ENCODE measurements at regions not wholly inside any gene's neighbourhood (a gene's known extent, or its start where the extent isn't known, plus 50 kb on each side); places are given as distances from the start of the nearest gene placed in this dataset.
"Not testable (repeated sequence)": the region's sequence is repeated elsewhere in the genome, so short reads cannot be mapped to it uniquely, and the experiment has no call there.

DNA sequence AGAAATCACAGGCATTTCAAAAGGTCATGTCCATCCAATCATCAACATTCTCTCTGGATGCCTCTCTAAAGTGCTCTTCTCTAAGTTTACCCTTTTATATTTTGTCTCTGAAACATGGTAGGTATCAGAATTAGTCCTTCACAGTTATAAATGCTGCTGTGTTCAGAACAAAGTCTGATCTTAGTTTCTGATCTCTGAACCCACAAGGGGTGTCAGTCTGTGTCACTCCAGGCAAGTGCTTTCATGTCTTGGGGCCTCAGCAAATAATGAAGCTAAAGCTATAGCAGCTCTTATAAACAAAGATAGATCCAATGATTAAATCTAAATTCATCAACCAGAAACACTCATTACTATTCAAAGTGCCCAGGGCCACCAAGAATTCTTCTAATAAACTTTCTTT lies 281.7 kb downstream of the BCL2L11 start:
- H3K9me2 ChIP-seq; H3K27me3 ChIP-seq (ENCODE audit: insufficient read depth); H3K36me3 ChIP-seq (replicated peaks in 1 of 2; ENCODE audit: control insufficient read depth in 1 of 2, insufficient read depth in 2 of 2, low read length in 1 of 2); H3K4me2 ChIP-seq; H3K9me3 ChIP-seq; POLR2A ChIA-PET; DNase-seq; H3K4me1 ChIP-seq (ENCODE audit: control insufficient read depth in 1 of 2, insufficient read depth in 2 of 2, low read depth in 1 of 2, low read length in 1 of 2); H3K9ac ChIP-seq; H3F3A ChIP-seq (replicated peaks; ENCODE audit: insufficient read depth); H3K4me3 ChIP-seq (ENCODE audit: low read depth in 2 of 2, low read length in 1 of 2); CTCF ChIA-PET; H2AFZ ChIP-seq (ENCODE audit: low read depth); H3K27ac ChIP-seq (ENCODE audit: low read depth in 2 of 2, low read length in 1 of 2): not testable (repeated sequence)
- H3K79me2 ChIP-seq (ENCODE audit: insufficient read depth) = peaks cover 16% of the 10 kb centered on the region
- peaks cover 11% of the 10 kb centered on the region; the same call in 1 of the 2 replicates for H4K20me1 ChIP-seq (ENCODE audit: insufficient read depth)

DNA sequence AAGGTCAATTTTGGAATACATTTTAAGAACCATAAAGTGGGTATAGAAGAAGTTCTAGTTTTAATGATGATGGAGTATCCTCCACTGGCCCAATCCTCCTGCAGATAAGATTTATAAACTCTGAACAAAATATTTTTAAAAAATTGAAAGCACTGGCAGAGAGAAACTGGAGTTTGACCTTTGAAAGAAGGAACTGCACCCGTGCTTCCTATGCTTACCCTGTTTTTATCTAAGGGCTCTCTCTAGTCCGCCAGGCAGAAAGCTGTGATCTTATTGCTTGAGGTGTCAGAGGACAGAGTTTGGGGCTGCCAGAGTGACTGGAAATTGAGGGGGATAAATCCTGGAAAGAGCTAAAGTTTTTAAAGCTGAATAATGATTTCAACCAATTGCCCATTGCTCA lies 282.6 kb downstream of the BCL2L11 start:
- H3K36me3 ChIP-seq (replicated peaks in 1 of 2; ENCODE audit: control insufficient read depth in 1 of 2, insufficient read depth in 2 of 2, low read length in 1 of 2); H3K4me2 ChIP-seq; H3K27me3 ChIP-seq (ENCODE audit: insufficient read depth); CTCF ChIA-PET; H3K9ac ChIP-seq; H2AFZ ChIP-seq (ENCODE audit: low read depth); H3K4me1 ChIP-seq (ENCODE audit: control insufficient read depth in 1 of 2, insufficient read depth in 2 of 2, low read depth in 1 of 2, low read length in 1 of 2); H3K4me3 ChIP-seq (ENCODE audit: low read depth in 2 of 2, low read length in 1 of 2); H3F3A ChIP-seq (replicated peaks; ENCODE audit: insufficient read depth); H3K27ac ChIP-seq (ENCODE audit: low read depth in 2 of 2, low read length in 1 of 2); POLR2A ChIA-PET; DNase-seq; H3K9me2 ChIP-seq; H3K9me3 ChIP-seq: not testable (repeated sequence)
- H3K79me2 ChIP-seq (ENCODE audit: insufficient read depth) = peaks cover 15% of the 10 kb centered on the region
- peaks cover 11% of the 10 kb centered on the region; the same call in 1 of the 2 replicates for H4K20me1 ChIP-seq (ENCODE audit: insufficient read depth)
- 90% methylated on average over 2 of the region's 2 CpGs for WGBS (ENCODE audit: low lambda C conversion rate)

GRCh38 chr2:111406616-111407015 lies 285.9 kb downstream of the BCL2L11 start:
- DNase-seq = not testable (repeated sequence)

GRCh38 chr2:111407632-111408194 lies 287.0 kb downstream of the BCL2L11 start:
- not testable (repeated sequence) for H3K79me2 ChIP-seq (ENCODE audit: insufficient read depth); H3K4me1 ChIP-seq (ENCODE audit: control insufficient read depth in 1 of 2, insufficient read depth in 2 of 2, low read depth in 1 of 2, low read length in 1 of 2)

More at GRCh38 chr2:111406616-111407015, 285.9 kb downstream of the BCL2L11 start:
- CTCF ChIA-PET; H3K4me2 ChIP-seq; H3K27me3 ChIP-seq (ENCODE audit: insufficient read depth); H3K36me3 ChIP-seq (replicated peaks in 1 of 2; ENCODE audit: control insufficient read depth in 1 of 2, insufficient read depth in 2 of 2, low read length in 1 of 2); H4K20me1 ChIP-seq (ENCODE audit: insufficient read depth); H3F3A ChIP-seq (replicated peaks; ENCODE audit: insufficient read depth); H3K4me1 ChIP-seq (ENCODE audit: control insufficient read depth in 1 of 2, insufficient read depth in 2 of 2, low read depth in 1 of 2, low read length in 1 of 2); H3K9ac ChIP-seq; H2AFZ ChIP-seq (ENCODE audit: low read depth); POLR2A ChIA-PET; H3K9me2 ChIP-seq; H3K79me2 ChIP-seq (ENCODE audit: insufficient read depth); H3K27ac ChIP-seq (ENCODE audit: low read depth in 2 of 2, low read length in 1 of 2); H3K9me3 ChIP-seq; H3K4me3 ChIP-seq (ENCODE audit: low read depth in 2 of 2, low read length in 1 of 2): not testable (repeated sequence)
- no CpG with 5 or more reads among the region's 1 CpG for WGBS (ENCODE audit: low lambda C conversion rate)

GRCh38 chr2:111410868-111411406 lies 290.2 kb downstream of the BCL2L11 start:
- H3K36me3 ChIP-seq (replicated peaks in 1 of 2; ENCODE audit: control insufficient read depth in 1 of 2, insufficient read depth in 2 of 2, low read length in 1 of 2); H3K9me3 ChIP-seq; H3K27me3 ChIP-seq (ENCODE audit: insufficient read depth); H2AFZ ChIP-seq (ENCODE audit: low read depth); H3K4me3 ChIP-seq (ENCODE audit: low read depth in 2 of 2, low read length in 1 of 2); H3K4me1 ChIP-seq (ENCODE audit: control insufficient read depth in 1 of 2, insufficient read depth in 2 of 2, low read depth in 1 of 2, low read length in 1 of 2); H3K4me2 ChIP-seq; CTCF ChIA-PET; POLR2A ChIA-PET; H3K27ac ChIP-seq (ENCODE audit: low read depth in 2 of 2, low read length in 1 of 2); H3K9me2 ChIP-seq; H3F3A ChIP-seq (replicated peaks; ENCODE audit: insufficient read depth); H3K9ac ChIP-seq; DNase-seq: not testable (repeated sequence)
- Histone ChIP-seq H4K20me1 (ENCODE audit: insufficient read depth) (peaks cover 11% of the 10 kb centered on the region; the same call in 1 of the 2 replicates), H3K79me2 (ENCODE audit: insufficient read depth) (peaks cover 17% of the 10 kb centered on the region; the same call in 1 of the 2 replicates)
- 91% methylated on average over 5 of the region's 10 CpGs for WGBS (ENCODE audit: low lambda C conversion rate)

More at GRCh38 chr2:111407632-111408194, 287.0 kb downstream of the BCL2L11 start:
- H3K4me2 ChIP-seq; H3K9me2 ChIP-seq; H3F3A ChIP-seq (replicated peaks; ENCODE audit: insufficient read depth); H4K20me1 ChIP-seq (ENCODE audit: insufficient read depth); H3K9me3 ChIP-seq; CTCF ChIA-PET; H3K4me3 ChIP-seq (ENCODE audit: low read depth in 2 of 2, low read length in 1 of 2); H3K9ac ChIP-seq; H3K27me3 ChIP-seq (ENCODE audit: insufficient read depth); H3K36me3 ChIP-seq (replicated peaks in 1 of 2; ENCODE audit: control insufficient read depth in 1 of 2, insufficient read depth in 2 of 2, low read length in 1 of 2); H3K27ac ChIP-seq (ENCODE audit: low read depth in 2 of 2, low read length in 1 of 2); POLR2A ChIA-PET; DNase-seq; H2AFZ ChIP-seq (ENCODE audit: low read depth): not testable (repeated sequence)
- 80% methylated on average over 1 of the region's 11 CpGs for WGBS (ENCODE audit: low lambda C conversion rate)

DNA sequence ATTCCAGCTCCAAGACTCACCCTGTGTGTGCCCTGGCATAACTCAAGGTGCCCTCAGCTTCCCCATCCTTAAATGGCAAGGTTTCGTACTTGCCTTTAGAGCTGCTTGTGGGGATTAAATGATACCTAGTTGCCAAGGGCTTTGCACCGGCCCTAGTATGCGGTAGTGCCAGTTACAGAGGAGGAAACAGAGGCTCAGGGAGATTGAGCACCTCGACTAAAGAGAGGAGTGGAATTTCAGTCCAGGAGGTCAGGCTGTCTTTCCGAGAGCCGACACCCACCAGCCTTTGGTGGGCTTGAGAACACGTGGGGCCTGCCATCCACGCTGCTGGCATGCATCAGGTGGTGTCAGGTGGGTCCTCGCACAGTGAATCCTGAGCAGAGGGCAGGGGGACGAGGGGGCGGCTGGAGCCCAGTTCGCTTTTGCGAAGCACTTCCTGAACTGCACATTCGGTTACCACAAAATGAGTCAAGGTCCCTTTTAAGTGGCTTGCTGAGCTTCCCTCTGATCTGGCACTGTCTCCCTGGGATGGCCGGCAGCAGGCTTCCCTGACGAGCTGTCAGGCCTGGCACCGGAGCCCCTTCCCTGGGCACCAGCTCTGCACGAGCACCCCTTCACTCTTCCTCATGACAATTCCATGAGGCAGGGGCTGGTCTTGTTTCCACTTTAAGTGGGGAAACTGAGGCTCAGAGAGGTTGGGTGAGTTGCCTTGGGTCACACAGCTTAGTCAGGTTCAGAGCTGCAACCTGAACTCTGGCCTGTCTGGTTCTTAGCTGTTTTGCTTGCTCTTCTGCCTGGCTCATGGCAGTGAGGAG lies 291.4 kb downstream of the BCL2L11 start:
- H3K4me1 ChIP-seq (ENCODE audit: control insufficient read depth in 1 of 2, insufficient read depth in 2 of 2, low read depth in 1 of 2, low read length in 1 of 2); H3K27me3 ChIP-seq (ENCODE audit: insufficient read depth); H3F3A ChIP-seq (replicated peaks; ENCODE audit: insufficient read depth); H3K9ac ChIP-seq; H3K9me3 ChIP-seq; H3K4me3 ChIP-seq (ENCODE audit: low read depth in 2 of 2, low read length in 1 of 2); H3K4me2 ChIP-seq; CTCF ChIA-PET; H3K9me2 ChIP-seq; H3K27ac ChIP-seq (ENCODE audit: low read depth in 2 of 2, low read length in 1 of 2); H3K36me3 ChIP-seq (replicated peaks in 1 of 2; ENCODE audit: control insufficient read depth in 1 of 2, insufficient read depth in 2 of 2, low read length in 1 of 2); DNase-seq; POLR2A ChIA-PET; H2AFZ ChIP-seq (ENCODE audit: low read depth): not testable (repeated sequence)
- 98% methylated on average over 8 of the region's 18 CpGs for WGBS (ENCODE audit: low lambda C conversion rate)
- Histone ChIP-seq H4K20me1 (ENCODE audit: insufficient read depth) (peaks cover 14% of the 10 kb centered on the region), H3K79me2 (ENCODE audit: insufficient read depth) (peaks cover 19% of the 10 kb centered on the region; the same call in 1 of the 2 replicates)
